Upper lobe of left lung (tissue), 4 donors: ENCODE measurements at regions not wholly inside any gene's neighbourhood (a gene's known extent, or its start where the extent isn't known, plus 50 kb on each side); places are given as distances from the start of the nearest gene placed in this dataset.

Experiments
- CTCF ChIP-seq, 6 experiments: fragments of 450-650 bp in 4 of 6; fragments of 200-600 bp in 2 of 6; sonication (generic) in 2 of 6; IDR thresholded peaks; one replicate each; pipeline ENCODE4 v1.5.1; 2016 to 2019; ENCODE audit warnings: antibody characterized with exemption in 6 of 6
- POLR2A ChIP-seq, 4 donors: fragments of 450-650 bp; IDR thresholded peaks; one replicate each; pipeline ENCODE4 v1.5.1; 2016 to 2017; ENCODE audit warnings: antibody characterized with exemption in 4 of 4, mild to moderate bottlenecking in 2 of 4

- TF ChIP-seq CTCF (IDR thresholded peaks at IDR 0.05) (no peak), POLR2A (IDR thresholded peaks at IDR 0.05) (no peak)
These were observed 70.2 kb upstream of the PPP2R2D start for GRCh38 chr10:131830446-131831130.
